ENCODE measurements at regions not wholly inside any gene's neighbourhood (a gene's known extent, or its start where the extent isn't known, plus 50 kb on each side); places are given as distances from the start of the nearest gene placed in this dataset.

- Histone ChIP-seq H3K4me1 (ENCODE audit: control insufficient read depth in 1 of 2, insufficient read depth in 2 of 2, low read length in 2 of 2) (peaks cover 6 to 9% of the 10 kb centered on the region in 2 experiments; a peak in 3 of 4 replicates), H3K4me2 (ENCODE audit: low read length) (no peak overlapping the region), H3K27ac (ENCODE audit: low read depth, low read length) (no peak overlapping the region), H3K36me3 (ENCODE audit: control insufficient read depth in 1 of 2, insufficient read depth in 2 of 2, low read length in 2 of 2) (no peaks in the 10 kb centered on the region), H3K4me3 (replicated peaks in 1 of 2; ENCODE audit: low read depth in 1 of 2, low read length in 2 of 2) (no peak overlapping the region), H3K9me3 (ENCODE audit: control insufficient read depth in 1 of 2, insufficient read depth in 1 of 2, low read depth in 1 of 2, low read length in 2 of 2) (no peaks in the 10 kb centered on the region), H3K9me2 (ENCODE audit: insufficient read depth) (no peaks in the 10 kb centered on the region), H3K79me2 (ENCODE audit: insufficient read depth, low read length) (no peaks in the 10 kb centered on the region), H3K9ac (ENCODE audit: low read length) (no peak overlapping the region), H3K27me3 (ENCODE audit: insufficient read depth, low read length) (no peaks in the 10 kb centered on the region), H4K20me1 (ENCODE audit: insufficient read depth) (no peaks in the 10 kb centered on the region), H2AFZ (ENCODE audit: low read depth, low read length, poor library complexity, severe bottlenecking) (no peak overlapping the region)
- ChIA-PET POLR2A (no interaction called here), CTCF (no interaction called here), RAD21 (ENCODE audit: low non-redundant PET in 1 of 2, low total read pairs in 2 of 2, uncharacterized antibody in 2 of 2, unreplicated experiment in 2 of 2) (interaction anchor here in 1 of 2 experiments (0.7 kb wide), 1 partner anchor 52 kb away, joined by 3 read pairs; no protein-coding TSS in a partner anchor)
- TF ChIP-seq EGR1 (IDR thresholded peaks at IDR 0.05; ENCODE audit: low read depth) (no peak), SIN3A (IDR thresholded peaks at IDR 0.05; ENCODE audit: low read depth) (no peak), ELF1 (IDR thresholded peaks at IDR 0.05; ENCODE audit: borderline replicate concordance, low read depth) (no peak), FOSL1 (IDR thresholded peaks at IDR 0.05; ENCODE audit: low read depth) (no peak), POLR2AphosphoS5 (IDR thresholded peaks at IDR 0.05; ENCODE audit: low read depth, low read length) (no peak), YY1 (IDR thresholded peaks at IDR 0.05; ENCODE audit: extremely low read depth, insufficient replicate concordance, low read depth, low read length) (no peak), CTCF (IDR thresholded peaks at IDR 0.05 in 2 of 3, conservative IDR thresholded peaks at IDR 0.05 in 1 of 3; ENCODE audit: borderline replicate concordance in 1 of 3, insufficient read depth in 1 of 3, low read depth in 2 of 3, low read length in 2 of 3) (no peak), ZBTB33 (IDR thresholded peaks at IDR 0.05; ENCODE audit: extremely low read depth, insufficient replicate concordance, low read length) (no peak), SRF (IDR thresholded peaks at IDR 0.05; ENCODE audit: low read depth) (no peak), EZH2phosphoT487 (IDR thresholded peaks at IDR 0.05; ENCODE audit: borderline replicate concordance) (no peak), JUND (IDR thresholded peaks at IDR 0.05) (no peak), TCF7L2 (IDR thresholded peaks at IDR 0.05; ENCODE audit: borderline replicate concordance, extremely low read depth, insufficient read depth, insufficient read length) (no peak), EZH2 (IDR thresholded peaks at IDR 0.05) (no peak), MAX (IDR thresholded peaks at IDR 0.05) (no peak), CBX3 (IDR thresholded peaks at IDR 0.05; ENCODE audit: low read depth) (no peak)
- ATAC-seq (no peak), DNase-seq (ENCODE audit: low read depth, low spot score) (no peak)
- BruUV-seq (replicated peaks): no TSS peak
- intact Hi-C loops (cut with micrococcal nuclease): no loop called here
Observed at GRCh38 chr14:34075042-34075744, 124.3 kb upstream of the EGLN3 start.

Measured in HCT116 (cell line).